DMS79 treated with DMSO at 0.1 percent for 48 hours (cell line): ENCODE measurements at regions not wholly inside any gene's neighbourhood (a gene's known extent, or its start where the extent isn't known, plus 50 kb on each side); places are given as distances from the start of the nearest gene placed in this dataset.

Source experiments
- DNase-seq: peaks from one replicate; lab custom pipeline; 2025; lab: John Stamatoyannopoulos, UW

DNA sequence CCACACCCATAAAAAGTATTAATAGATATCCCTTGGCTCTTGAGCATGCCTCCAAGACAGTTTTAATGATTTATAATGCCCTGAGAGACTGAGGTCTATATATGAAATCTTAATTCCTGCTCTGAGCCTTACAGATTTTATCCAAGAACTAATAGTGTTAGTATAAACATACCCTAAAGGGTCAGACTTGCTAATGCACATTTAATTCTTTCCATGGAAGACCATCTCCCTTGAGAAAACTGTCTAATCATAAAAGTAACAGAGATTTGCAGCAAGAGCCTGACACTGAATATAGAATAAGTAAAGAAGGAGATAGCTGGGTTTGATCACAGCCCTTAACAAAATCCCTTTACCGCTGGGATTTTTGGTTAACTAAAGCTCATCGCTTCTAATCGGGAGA, 650.8 kb upstream of the KLF12 start:
- no peak for DNase-seq

DNA sequence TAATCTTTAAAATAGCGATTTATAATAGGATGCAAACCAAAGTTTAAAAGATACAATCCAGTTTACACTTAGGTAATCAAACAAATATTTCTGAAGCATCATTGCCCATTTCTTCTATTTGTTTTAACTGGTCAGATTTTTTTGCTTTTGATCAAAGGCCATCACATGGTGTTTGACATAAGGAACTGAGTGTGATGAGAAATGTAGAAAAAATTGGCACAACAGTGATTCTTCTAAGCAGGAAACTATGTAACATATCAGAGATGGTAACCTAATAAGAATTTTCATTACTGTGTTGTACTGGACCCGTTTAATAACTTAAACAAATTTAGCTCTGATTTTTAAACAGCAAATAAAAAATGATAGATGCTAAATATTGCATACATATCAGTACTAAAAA, 644.7 kb upstream of the KLF12 start:
- no peak for DNase-seq

DNA sequence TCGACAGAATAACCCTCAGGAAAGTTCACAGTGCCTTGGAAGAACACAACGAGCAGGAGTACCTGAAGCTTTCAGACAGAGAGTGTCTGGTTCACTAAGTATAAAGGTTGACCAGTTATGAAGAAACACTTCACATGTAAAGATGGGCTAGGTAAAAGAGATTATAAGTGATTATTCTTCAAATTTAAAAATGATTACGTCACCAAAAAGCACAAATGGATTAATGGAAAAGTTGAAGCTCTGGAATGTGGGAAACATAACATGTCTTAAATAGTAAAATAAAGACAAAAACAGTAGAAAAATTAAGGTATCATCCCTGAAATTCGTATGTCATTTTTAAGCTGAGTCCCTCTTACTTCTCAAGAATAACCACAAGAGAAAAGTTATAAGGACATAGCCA, 643.9 kb upstream of the KLF12 start:
- no peak for DNase-seq

DNA sequence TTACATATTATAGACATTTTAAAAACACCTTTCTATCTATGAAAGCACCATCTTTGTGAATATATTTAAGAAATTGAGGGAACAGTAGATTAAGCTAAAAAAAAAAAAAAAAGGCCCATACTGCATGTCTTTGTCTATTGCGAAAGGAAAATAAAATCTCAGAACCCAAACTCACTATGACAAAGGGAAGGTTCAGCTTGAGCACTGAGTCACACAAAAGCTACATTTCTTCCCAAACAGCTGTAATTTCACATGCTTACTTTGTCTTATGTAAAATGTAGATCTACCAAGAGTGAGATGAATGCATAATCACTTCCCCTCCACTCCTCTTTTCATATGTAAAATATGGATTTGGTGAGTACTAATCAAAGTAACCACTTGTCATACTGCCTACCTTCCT, 640.1 kb upstream of the KLF12 start:
- DNase-seq: no peak

DNA sequence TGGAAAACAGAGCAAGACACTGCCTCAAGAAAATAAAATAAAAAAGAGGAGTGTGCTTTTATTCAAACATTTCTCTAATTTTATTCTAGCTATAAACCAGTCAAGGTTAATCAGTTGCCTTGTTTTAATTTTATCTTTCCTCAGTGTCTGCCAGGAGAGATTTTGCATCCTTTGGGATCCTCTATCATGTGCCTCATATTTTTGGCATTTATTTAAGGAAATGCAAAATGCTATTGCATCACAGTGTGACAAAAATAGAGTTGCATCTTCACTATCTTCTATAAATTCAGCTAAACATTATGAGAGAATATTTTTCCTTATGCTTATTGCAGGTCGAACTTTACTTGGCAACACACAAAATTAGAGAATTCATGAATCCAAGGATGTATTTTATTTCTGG, 639.0 kb upstream of the KLF12 start:
- DNase-seq: no peak

DNA sequence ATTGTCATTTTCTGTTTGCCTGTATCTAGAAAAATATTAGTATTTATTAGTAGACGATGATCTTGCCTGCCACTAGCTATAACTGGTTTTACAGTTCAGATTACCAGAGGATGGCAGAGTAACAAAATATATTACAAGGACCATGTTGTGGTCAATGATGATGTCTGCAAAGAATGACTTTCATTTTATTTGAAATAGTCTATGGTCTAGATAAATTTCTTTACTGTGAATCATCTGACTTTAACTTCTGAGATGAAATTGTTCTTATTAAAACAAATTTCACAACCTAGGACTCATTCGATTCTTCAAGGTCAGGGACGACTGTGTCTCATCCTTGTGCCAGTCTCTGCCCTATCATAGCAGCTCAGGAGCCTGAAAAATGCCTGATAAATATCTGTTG, 637.8 kb upstream of the KLF12 start:
- no peak for DNase-seq

DNA sequence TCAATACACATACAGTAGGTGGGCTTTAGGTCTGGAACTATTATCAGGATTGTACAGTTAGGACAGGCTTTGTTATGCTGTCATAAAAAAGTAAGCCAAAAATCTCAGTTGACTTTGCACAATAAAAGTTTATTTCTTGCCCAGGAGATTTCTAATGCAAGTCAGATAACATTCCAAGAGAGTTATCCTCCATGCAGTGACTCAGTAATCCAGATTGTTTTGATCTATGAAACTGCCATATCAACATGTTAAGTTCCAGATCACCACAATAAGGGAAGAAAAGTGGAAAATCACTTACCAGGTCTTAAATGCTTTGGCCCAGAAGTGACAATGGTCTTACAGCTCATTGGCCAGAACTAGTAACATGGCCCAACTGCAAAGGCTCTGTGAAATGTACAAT, 636.2 kb upstream of the KLF12 start:
- DNase-seq: no peak

DNA sequence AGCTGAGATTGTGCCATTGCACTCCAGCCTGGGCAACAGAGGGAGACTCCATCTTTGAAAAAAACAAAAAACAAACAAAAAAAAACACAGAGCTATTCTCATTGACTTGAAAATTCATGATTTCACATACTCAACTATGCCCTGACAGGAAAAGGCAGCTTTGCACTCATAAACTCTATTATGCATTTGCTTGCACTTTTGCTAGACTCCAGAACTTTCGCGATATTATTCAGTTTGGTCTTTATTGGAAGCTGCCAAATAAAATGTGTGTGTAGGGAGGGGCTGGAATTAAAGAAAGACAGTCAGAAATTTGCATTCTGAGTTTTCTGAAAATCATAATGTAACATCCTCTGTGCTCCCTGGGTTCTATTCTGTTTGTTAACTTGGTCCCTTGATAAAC, 635.1 kb upstream of the KLF12 start:
- DNase-seq: no peak

DNA sequence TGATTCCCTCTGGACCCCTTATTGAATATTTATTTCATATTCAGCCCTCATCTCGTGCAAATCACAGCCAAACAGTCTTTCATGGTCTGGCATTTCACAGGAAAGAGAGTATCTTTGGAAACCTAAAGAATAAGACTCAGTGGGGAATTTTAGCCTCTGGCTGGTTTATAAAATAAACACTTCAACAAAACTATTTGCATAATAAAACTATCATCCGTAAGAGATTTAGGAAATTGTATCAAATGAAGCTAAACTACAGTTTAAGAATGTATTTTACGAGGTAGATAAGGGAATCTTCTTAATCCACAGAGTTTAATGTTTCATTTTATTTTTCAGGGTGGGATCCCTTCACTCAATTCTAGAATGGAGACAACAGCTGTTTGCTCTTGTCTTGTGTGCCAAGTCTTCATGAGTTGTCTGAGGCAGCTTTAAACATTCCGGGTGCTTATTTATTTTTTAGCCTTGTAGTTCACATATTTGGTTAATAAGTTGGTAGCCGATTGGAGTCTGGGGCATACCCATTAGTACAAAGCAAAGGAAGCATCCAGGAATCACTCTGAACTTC, 634.4 kb upstream of the KLF12 start:
- DNase-seq: no peak

DNA sequence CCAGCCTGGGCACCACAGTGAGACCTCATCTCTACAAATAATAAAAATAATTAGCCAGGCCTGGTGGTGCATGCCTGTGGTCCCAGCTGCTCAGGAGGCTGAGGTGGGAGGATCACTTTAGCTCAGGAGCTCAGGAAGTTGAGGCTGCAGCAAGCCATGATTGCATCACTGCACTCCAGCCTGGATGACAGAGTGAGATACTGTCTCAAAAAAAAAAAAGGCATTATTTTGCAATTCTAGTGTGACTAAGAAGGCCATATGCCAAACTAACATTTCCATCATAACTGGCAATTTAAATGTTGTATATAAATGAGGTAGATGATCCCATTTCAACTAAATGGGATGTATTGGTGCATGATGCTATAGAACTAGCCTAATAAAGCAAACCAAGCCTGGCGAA, 632.8 kb upstream of the KLF12 start:
- DNase-seq: no peak

DNA sequence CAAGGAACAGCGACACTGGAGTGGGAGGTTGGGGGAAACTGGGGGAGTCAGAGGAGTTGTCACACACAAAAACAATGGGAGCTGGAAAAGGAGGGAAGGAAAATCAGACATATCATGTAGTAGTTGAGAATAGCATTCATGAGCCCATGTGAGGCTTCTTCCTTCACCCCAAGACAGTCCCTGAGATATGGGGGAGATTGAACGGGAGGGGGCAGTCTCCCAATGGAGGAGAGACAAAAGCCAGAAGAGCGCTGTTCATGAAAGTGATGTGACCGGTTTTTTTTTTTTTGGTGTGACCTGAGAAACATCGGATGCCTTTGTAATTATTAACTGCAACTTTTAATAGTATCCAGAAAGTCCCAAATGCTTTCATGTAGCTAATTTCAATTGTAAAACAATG, 631.8 kb upstream of the KLF12 start:
- DNase-seq: no peak

DNA sequence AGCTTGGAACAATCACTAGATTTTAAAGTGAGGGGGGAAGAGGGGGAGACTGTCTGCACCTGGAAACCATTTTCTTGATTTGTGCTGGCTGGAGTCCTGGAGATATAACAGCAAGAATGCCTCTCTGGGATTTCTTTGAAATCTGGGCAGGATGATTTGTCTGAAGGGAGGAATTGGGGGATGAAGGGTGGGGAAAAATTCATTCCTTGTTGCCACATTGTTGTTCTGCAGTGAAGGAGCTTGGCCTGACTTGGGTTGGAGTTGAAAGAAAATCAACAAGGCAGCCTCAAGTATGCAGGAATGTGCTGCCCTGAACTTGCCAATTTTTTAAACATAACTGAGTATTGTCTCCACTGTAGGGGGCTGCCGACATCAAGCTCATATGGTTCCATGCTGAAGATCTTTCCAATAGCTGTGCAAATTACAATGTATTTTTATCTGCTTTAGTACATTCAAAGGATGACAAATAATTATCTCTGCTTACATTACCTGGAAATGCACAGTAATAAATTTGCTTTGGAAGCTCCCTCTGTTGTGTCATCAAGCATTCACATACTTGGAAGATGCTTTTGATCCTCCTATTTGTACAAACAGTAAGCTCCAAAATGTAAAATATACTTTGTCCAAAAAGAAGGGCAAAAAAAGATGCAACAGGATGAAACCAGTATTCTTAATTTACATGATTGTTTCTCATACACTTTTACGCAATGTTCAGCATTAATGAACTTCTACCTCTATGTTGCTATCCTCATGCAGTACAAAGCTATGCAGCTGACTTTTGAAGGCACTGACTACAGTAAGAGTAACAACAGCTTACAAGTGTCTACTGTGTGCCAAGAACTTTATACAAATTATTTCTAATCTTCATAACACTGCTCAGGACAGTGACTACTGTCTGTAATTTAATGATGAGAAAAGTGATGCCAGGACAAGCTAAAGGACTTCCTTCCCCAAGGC, 627.9 kb upstream of the KLF12 start:
- no peak for DNase-seq

DNA sequence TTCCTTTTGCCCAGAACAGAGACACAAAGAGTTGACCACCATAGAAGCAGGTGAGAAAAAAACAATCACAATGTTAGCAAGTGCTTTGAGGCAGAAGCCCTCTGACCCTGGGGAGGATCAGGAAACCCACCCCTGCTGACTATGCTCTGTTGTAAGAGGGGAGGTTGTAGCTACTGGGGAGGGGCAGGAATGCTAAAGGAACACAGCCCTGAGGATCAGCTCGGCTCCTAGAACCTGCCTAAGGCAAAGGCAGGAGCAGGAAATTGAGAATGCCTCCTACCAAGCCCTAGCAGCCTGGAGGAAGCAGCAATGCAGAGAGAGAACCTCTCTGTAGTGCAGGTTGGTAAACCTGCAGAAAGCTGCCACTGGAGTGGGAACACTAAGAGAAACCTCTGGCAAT, 624.0 kb upstream of the KLF12 start:
- no peak for DNase-seq

DNA sequence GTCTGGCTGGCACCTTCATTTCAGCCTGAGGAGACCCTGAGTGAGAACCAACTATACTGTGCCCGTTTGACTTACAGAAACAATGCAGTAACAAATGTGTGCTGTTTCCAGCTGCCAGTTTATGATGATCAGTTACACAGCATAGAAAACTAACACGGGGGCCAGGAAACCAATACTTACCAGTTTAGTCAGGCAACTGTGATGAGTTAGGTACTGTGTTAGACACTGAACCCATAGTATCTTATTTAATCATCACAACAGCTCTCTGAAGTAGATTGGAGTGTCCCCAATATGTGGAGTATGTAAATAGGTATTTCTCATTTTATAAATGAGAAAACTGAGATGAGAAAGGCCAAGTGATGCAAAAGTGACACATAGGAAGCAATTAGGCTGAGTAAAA, 620.9 kb upstream of the KLF12 start:
- DNase-seq: no peak

DNA sequence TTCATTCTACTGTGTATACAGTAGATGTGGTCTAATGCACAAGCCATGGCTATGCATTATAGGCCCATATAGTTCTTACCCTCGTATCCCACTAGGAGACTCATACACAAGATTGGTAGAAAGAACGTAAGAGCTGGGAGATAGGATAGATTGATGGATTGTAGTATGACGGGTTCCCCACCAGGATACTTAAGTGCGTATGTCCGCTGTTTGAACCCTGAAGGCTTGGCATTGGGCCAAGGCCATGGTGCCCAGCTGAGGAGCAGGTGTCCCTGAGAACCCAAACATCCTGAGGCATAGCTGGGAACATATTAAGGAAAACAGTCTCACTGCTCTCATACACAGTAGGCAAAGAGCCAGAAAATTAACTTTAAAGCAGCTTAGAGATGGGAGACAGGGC, 617.5 kb upstream of the KLF12 start:
- DNase-seq: no peak

DNA sequence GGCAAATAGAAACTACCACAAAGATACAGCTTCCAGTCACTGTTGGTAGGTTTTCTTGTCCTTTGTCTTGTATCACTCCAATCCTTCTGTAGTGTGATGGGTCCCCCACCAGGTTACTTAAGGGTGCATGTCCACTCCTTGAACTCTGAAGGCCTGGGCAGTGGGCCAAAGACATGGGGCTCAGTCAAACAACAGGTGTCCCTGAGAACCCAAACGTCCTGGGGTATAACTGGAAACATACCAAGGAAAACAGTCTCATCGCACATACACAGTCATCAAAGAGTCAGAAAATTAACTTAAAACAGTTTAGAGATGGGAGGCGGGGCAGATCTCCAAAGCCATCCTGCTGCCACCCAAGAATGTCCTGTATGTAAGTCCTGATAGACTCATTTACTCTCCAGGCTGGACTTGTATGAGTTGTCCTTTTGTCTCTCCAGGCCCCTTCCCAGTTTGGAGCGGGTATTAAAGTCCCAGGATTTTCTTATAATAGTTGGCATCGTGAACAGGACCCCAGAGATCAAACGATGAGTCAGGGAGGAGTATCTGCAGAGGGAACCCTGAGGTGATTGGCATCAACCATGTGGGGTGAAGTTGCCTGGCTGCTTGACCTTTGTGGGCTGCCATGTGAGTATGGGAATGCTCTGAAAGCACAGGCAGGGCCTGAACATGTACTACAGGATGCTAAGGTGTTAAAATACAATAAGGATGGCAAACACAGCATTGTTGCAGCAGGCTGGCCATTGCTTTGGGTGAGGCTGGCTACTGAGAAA, 613.2 kb upstream of the KLF12 start:
- DNase-seq: no peak

DNA sequence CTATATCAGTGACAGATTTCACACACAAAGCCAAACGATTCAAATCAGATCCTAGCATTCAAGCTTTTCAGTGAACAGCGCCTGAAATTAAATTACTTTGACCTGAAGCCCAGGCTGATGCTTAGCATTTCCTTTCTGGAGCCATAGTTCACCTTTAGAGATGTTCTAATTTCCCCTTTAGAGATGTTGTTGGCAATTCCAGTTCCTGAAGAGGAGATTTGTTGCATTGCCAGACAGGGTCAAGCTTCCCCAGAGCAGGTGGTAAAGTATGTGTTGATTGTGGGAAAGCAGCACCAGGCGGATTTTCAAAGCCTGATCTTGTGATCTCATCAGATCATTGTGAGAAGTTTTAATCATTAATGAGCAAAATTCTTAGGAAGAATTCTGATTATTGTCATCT, 609.8 kb upstream of the KLF12 start:
- no peak for DNase-seq

DNA sequence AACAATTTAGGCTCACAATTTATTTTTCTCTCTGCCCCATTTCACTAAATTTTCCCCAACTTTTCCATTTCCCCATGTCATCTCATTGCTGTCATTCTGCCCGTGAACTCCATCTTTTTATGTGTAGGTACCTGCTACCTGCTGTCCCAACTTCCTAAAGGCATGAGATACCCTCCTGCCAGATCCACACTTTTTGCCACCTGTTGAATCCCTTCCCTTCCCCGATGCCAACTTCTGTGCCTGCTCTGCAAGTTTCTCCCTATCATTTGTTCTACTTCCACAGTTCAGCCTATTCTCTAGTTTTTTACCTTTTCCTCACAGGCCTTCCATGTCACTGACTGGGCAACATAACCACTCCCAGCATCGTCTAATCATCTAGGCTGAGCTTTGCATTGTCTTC, 607.5 kb upstream of the KLF12 start:
- no peak for DNase-seq

DNA sequence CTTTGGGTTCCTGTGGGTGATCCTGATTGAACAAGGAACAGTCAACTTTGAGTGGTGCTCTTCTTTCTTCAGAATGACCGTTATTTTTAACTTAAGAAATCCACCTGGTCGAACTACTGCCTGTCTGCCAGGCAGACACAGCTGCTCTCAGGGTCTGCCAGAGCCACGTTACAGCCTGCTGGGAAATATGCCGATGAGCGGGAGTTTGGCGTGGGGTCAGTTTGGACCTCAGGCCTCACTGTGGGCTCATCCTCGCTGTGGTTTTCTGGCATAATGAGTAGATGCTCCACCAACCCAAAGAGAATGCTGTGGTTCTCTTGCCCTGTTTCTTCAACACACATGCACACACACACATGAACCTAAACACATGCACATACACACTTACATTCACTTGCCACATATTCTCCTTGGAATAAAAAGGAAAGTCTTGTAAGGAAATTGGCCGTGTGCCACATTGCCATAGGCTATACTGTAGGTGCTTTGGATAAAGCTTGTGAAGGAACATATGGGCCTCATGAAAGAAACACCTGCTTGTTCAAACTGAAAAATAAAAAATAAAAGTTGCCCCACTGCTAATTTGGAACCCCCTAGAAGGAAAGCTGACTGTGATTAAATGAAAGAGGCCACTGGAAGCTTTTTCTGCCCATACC, 598.7 kb upstream of the KLF12 start:
- no peak for DNase-seq

DNA sequence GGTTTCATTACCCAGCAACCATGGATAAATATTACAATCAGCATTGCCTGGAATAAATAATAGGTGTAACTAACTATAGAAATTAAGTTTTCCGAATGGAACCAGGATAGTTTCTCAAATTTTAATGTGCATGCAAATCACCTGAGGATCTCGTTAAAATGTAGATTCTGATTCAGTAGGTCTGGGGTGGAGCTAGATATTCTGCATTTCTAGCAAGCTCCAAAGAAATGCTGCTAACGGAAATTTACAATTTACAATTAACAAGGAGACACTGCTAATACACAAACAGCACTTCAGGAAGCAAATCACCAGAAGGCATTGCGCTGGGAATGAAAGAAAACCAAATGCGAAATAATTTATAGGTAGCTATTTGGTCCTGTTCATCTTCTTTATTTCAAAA, 597.5 kb upstream of the KLF12 start:
- DNase-seq: no peak

DNA sequence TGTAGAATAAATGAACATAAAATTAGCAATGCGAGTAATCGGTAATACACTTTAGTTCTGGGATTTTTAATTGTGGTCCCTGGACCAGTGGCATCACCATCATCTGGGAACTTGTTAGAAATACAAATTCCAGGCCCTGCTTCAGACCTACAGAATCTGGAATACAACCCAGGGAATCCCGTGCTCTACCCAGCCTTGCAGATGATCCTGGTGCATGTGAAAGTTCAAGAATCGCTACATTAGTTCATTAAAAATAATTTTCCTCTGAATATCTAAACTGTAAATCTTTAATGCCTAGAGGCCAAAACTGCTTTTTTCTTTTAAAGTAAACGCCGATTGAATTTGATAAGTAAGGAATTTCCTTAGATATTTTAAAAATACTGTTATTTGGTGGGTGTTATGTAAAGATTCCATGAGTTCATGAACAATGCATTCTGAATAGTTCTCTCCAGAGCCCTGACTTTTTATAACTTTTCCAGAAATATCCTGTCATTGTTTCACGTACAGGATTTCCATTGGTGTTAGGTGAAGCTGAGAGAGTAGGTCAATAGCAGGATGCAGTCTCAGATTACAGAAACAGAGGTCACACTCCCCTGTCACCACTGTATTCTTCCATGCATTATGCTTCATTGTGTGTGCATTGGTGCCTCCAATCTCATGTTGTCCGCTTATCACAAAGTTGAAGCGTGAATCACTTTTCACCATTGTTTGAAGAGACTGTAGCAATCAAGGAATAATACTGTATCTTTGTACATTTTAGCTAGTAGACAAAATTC, 596.5 kb upstream of the KLF12 start:
- no peak for DNase-seq

DNA sequence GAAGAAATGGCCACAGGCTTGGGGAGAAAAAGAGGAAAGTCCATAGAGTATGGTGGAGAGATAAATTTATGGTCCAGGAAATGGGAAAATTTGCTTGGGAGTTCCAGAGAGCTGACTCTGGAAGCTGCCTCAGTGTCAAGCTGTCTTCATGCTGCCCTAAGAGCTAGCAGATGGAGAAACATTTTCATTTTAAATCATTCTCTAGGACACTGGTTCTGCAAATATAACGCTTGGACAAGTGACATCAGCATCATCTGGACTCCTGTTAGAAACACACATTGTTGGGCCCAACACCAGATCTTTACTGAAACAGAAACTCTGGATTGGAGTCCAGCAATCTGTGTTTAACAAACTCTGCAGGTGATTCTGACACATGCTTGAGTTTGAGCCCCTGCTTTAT, 592.0 kb upstream of the KLF12 start:
- no peak for DNase-seq
